NAMALWA (cell line): ENCODE measurements at regions not wholly inside any gene's neighbourhood (a gene's known extent, or its start where the extent isn't known, plus 50 kb on each side); places are given as distances from the start of the nearest gene placed in this dataset.

Experiments
- DNase-seq: peaks from one replicate; pipeline ENCODE4 v3.0.0-alpha.2; 2015; ENCODE audit warnings: low spot score

- no peak for DNase-seq
These were observed 60.2 kb upstream of the GALNT13 start for GRCh38 chr2:153811516-153811915.

- DNase-seq: no peak
These were observed 59.1 kb upstream of the GALNT13 start for GRCh38 chr2:153812632-153813031.

DNA sequence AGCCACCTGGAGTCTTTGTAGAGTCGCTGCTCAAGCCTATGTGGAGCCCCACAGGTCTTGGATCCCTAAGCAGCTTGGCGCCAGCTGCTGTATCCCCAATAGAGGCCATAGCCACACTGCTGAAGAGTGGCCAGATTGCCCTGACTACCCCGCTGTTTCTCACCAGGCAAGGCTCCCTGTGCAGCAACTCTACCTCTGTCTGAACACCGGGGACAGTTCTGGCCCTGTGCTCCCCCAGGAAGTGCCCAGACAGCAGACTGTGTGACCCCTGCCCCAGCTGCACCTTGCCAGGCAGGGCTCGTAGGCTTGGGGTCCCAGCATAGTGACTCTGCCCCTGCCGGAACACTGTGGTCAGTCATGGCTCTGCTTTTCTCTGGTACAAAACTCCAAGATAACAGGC is 53.5 kb upstream of the GALNT13 start:
- no peak for DNase-seq

DNA sequence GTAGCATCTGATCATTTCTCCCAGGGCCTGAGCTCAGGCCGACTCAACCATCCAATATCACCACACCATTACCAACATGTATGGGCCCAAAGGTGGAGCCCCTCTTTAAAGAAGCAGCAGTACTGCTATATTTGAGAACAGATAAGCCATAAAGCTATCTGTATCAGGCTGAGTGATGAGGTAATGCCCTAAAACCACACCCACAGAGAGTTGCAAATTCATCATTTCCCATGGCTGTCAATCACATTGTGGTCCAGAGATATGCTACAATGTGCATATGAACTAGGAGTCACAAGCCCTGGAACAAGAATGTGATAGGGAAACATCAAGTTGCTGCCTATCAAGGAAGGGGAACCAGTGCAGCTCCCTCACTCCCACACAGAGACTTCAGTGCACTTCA is 52.6 kb upstream of the GALNT13 start:
- no peak for DNase-seq

GRCh38 chr2:153819501-153819900 is 52.2 kb upstream of the GALNT13 start:
- no peak for DNase-seq
